A549 (cell line): ENCODE measurements at regions not wholly inside any gene's neighbourhood (a gene's known extent, or its start where the extent isn't known, plus 50 kb on each side); places are given as distances from the start of the nearest gene placed in this dataset.

Experiments used
- POLR2A ChIP-seq: IDR thresholded peaks from 2 replicates; pipeline ENCODE4 v1.6.1; 2012; ENCODE audit warnings: mild to moderate bottlenecking, low read length
- SMC3 ChIP-seq: fragments of >200 bp; sonication (Bioruptor Twin); formaldehyde crosslinking; IDR thresholded peaks from 3 replicates; pipeline ENCODE4 v1.6.1; 2018; ENCODE audit warnings: inconsistent platforms
- ZSCAN20 ChIP-seq: fragments of 250-450 bp; sonication (Bioruptor Pico); IDR thresholded peaks from 2 replicates; pipeline ENCODE4 v1.8.0; 2022; ENCODE audit warnings: mild to moderate bottlenecking, moderate library complexity
- TF ChIP-seq, protein P1 (sequence below): fragments of >200 bp; sonication (Bioruptor Twin); formaldehyde crosslinking; IDR thresholded peaks from 3 replicates; pipeline ENCODE4 v1.5.1; 2016

DNA sequence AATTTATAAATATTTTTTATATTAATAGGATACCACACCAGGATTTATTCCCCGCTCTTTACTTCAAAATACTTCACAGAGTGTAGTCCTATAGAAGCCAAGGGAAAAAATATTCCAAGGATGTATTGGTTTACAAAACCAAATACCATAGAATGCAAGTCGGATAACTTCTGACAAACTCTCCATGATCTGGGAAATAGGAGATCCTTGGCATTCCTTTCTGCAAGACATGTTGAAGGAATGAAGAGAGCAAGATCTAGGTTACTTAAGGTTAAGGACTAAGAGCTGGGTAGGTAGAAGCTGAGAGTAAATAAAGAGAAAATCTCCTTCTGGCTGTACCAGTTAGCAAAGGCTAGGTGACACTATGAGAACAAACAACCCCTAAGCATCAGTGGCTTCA is 141.2 kb downstream of the LRATD1 start:
- TF ChIP-seq, protein P1, sequence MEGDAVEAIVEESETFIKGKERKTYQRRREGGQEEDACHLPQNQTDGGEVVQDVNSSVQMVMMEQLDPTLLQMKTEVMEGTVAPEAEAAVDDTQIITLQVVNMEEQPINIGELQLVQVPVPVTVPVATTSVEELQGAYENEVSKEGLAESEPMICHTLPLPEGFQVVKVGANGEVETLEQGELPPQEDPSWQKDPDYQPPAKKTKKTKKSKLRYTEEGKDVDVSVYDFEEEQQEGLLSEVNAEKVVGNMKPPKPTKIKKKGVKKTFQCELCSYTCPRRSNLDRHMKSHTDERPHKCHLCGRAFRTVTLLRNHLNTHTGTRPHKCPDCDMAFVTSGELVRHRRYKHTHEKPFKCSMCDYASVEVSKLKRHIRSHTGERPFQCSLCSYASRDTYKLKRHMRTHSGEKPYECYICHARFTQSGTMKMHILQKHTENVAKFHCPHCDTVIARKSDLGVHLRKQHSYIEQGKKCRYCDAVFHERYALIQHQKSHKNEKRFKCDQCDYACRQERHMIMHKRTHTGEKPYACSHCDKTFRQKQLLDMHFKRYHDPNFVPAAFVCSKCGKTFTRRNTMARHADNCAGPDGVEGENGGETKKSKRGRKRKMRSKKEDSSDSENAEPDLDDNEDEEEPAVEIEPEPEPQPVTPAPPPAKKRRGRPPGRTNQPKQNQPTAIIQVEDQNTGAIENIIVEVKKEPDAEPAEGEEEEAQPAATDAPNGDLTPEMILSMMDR, result no peak
- no peak for TF ChIP-seq POLR2A
- no peak for TF ChIP-seq SMC3
- TF ChIP-seq ZSCAN20 (CRISPR knock-in tag), result no peak
